Peyer's patch (tissue), 4 donors: ENCODE measurements at regions not wholly inside any gene's neighbourhood (a gene's known extent, or its start where the extent isn't known, plus 50 kb on each side); places are given as distances from the start of the nearest gene placed in this dataset.
"Not testable (repeated sequence)": the region's sequence is repeated elsewhere in the genome, so short reads cannot be mapped to it uniquely, and the experiment has no call there.

Source experiments
- DNase-seq, 3 donors: peaks; one replicate each; pipeline ENCODE4 v3.0.0-alpha.2; 2017 to 2019
- H3K27ac ChIP-seq, 4 donors: fragments of 200-600 bp; sonication (generic); one replicate each; pipeline ENCODE4 v1.5.1; 2016 to 2019
- H3K27me3 ChIP-seq, 2 donors: fragments of 200-600 bp; sonication (generic); one replicate each; pipeline ENCODE4 v1.5.1; 2019
- H3K36me3 ChIP-seq, 3 donors: fragments of 200-600 bp; sonication (generic); one replicate each; pipeline ENCODE4 v1.5.1; 2016 to 2019
- H3K4me1 ChIP-seq, 4 donors: fragments of 200-600 bp; sonication (generic); one replicate each; pipeline ENCODE4 v1.5.1; 2016 to 2019
- H3K4me3 ChIP-seq, 4 donors: fragments of 200-600 bp; sonication (generic); 1 replicate in 3 of 4; 2 replicates in 1 of 4; pipeline ENCODE4 v1.5.1; 2016 to 2019; ENCODE audit warnings: mild to moderate bottlenecking in 1 of 4
- H3K9me3 ChIP-seq, 4 donors: fragments of 200-600 bp; sonication (generic); one replicate each; pipeline ENCODE4 v1.5.1; 2016 to 2019; ENCODE audit warnings: mild to moderate bottlenecking in 1 of 4
- POLR2A ChIP-seq, 2 donors: fragments of 450-650 bp; IDR thresholded peaks; one replicate each; pipeline ENCODE4 v1.5.1; 2017; ENCODE audit warnings: antibody characterized with exemption in 2 of 2, mild to moderate bottlenecking in 2 of 2, moderate library complexity in 2 of 2
- TF ChIP-seq, protein P1 (sequence below), 6 experiments: fragments of 450-650 bp in 4 of 6; fragments of 200-600 bp in 2 of 6; sonication (generic) in 1 of 6; IDR thresholded peaks; one replicate each; pipeline ENCODE4 v1.5.1; 2017 to 2019; ENCODE audit warnings: antibody characterized with exemption in 6 of 6, mild to moderate bottlenecking in 3 of 6, moderate library complexity in 1 of 6

DNA sequence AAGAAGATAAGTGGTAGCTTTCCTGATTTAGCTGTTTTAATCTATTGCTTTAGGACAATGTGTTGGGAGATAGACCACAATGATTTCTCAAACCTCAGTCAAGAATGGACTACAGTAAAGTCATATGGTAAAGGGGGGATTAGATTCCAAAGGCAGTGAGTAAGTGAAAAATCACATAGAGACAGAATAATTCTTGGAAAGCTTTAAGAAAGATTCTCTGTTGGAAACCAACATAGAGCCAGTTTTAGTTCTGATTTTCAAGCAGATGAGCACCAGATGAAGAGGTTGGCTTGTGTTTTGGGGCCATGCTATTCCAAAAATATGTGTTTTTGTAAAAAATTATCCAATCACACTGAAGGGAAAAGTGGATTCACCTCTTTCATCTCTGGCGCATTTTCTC is 256.8 kb upstream of the RPS23 start:
- DNase-seq, result no peak
- no peaks in the 10 kb centered on the region for H3K27me3 ChIP-seq
- TF ChIP-seq, protein P1, sequence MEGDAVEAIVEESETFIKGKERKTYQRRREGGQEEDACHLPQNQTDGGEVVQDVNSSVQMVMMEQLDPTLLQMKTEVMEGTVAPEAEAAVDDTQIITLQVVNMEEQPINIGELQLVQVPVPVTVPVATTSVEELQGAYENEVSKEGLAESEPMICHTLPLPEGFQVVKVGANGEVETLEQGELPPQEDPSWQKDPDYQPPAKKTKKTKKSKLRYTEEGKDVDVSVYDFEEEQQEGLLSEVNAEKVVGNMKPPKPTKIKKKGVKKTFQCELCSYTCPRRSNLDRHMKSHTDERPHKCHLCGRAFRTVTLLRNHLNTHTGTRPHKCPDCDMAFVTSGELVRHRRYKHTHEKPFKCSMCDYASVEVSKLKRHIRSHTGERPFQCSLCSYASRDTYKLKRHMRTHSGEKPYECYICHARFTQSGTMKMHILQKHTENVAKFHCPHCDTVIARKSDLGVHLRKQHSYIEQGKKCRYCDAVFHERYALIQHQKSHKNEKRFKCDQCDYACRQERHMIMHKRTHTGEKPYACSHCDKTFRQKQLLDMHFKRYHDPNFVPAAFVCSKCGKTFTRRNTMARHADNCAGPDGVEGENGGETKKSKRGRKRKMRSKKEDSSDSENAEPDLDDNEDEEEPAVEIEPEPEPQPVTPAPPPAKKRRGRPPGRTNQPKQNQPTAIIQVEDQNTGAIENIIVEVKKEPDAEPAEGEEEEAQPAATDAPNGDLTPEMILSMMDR (IDR thresholded peaks at IDR 0.05), result no peak
- TF ChIP-seq POLR2A (IDR thresholded peaks at IDR 0.05), result no peak
- no peak overlapping the region for H3K27ac ChIP-seq
- H3K4me1 ChIP-seq, result no peaks in the 10 kb centered on the region
- no peak overlapping the region for H3K4me3 ChIP-seq
- H3K36me3 ChIP-seq, result no peaks in the 10 kb centered on the region
- no peaks in the 10 kb centered on the region for H3K9me3 ChIP-seq

DNA sequence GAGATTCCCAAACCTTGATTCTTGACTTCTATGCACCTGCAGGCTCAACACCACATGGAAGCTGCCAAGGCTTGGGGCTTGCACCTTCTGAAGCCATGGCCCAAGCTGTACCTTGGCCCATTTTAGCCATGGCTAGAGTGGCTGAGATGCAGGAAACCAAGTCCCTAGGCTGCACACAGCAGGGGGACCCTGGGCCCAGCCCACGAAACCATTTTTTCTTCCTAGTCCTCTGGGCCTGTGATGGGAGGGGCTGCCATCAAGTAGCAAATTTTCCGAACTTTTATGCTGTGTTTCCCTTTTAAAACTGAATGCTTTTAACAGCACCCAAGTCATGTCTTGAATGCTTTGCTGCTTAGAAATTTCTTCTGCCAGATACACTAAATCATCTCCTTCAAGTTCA is 253.9 kb upstream of the RPS23 start:
- H3K36me3 ChIP-seq, H3K4me1 ChIP-seq, DNase-seq, H3K4me3 ChIP-seq, H3K27me3 ChIP-seq, H3K27ac ChIP-seq, H3K9me3 ChIP-seq: not testable (repeated sequence)

DNA sequence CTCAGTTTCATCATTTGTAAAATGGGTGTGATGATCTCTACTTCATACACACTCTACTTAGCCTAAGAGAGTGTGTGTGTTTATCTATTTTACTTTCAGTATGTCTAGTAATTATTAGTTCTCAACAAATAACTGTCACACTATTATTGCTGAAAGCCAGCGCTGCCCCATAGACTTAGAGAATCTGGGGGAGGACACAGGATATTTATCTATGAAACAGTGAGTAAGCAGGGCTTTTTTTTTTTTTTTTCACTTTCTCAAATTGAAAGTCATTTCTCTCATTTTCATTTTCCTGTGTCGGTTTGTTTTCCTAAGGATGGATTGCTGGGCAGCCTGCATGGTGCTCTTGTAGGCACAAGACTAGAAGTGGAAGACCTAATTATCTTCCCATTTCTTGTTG is 248.4 kb upstream of the RPS23 start:
- no peaks in the 10 kb centered on the region for H3K36me3 ChIP-seq
- no peak overlapping the region for H3K27ac ChIP-seq
- H3K4me1 ChIP-seq, result no peaks in the 10 kb centered on the region
- DNase-seq, result no peak
- no peaks in the 10 kb centered on the region for H3K9me3 ChIP-seq
- no peaks in the 10 kb centered on the region for H3K27me3 ChIP-seq
- H3K4me3 ChIP-seq, result no peak overlapping the region
- TF ChIP-seq, protein P1 (IDR thresholded peaks at IDR 0.05), result no peak
- TF ChIP-seq POLR2A (IDR thresholded peaks at IDR 0.05), result no peak

DNA sequence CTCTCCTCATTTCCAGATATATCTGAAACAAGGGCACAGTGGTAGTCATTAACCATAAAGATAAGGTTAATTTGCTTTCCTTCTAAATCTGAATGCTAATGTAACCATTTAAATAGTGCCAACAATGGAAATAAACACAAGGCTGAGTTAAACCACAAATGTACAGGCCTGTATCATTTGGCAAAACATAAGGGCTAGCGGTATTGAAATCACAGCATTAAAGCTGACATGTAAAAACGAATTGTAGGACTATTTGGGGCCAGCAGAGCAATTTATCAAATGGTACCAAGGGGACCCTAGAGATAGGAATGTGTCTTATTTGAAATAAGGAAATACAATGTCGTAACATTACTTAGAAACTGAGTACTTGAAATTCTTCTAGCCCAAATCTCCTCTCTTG is 247.5 kb upstream of the RPS23 start:
- no peak overlapping the region for H3K4me3 ChIP-seq
- no peaks in the 10 kb centered on the region for H3K36me3 ChIP-seq
- no peaks in the 10 kb centered on the region for H3K27me3 ChIP-seq
- H3K4me1 ChIP-seq, result no peaks in the 10 kb centered on the region
- H3K27ac ChIP-seq, result no peak overlapping the region
- no peak for DNase-seq
- no peak for TF ChIP-seq POLR2A (IDR thresholded peaks at IDR 0.05)
- TF ChIP-seq, protein P1 (IDR thresholded peaks at IDR 0.05), result no peak
- no peaks in the 10 kb centered on the region for H3K9me3 ChIP-seq

DNA sequence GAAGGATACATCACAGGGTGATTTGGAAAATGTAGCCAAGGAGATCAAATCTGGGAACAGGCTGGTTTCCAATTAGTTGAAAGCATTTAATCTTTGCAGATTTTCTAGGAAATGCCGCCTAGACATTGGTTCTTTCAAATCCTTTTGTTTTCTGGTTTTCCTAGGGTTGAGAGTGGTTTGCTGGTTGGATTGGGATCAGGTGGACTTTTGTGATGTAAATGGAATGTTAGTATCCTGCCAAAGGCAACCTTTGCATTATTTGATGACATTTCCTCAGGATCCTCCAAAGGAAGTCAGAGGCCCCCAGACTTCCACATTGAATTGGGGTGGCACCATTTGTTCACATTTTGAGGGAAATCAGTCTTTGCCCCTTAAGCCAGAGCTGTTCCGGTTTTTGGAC is 245.5 kb upstream of the RPS23 start:
- no peak for TF ChIP-seq POLR2A (IDR thresholded peaks at IDR 0.05)
- TF ChIP-seq, protein P1 (IDR thresholded peaks at IDR 0.05), result no peak
- no peak for DNase-seq
- no peaks in the 10 kb centered on the region for H3K9me3 ChIP-seq
- H3K27ac ChIP-seq, result no peak overlapping the region
- H3K36me3 ChIP-seq, result no peaks in the 10 kb centered on the region
- no peak overlapping the region for H3K4me3 ChIP-seq
- no peaks in the 10 kb centered on the region for H3K27me3 ChIP-seq
- no peaks in the 10 kb centered on the region for H3K4me1 ChIP-seq

DNA sequence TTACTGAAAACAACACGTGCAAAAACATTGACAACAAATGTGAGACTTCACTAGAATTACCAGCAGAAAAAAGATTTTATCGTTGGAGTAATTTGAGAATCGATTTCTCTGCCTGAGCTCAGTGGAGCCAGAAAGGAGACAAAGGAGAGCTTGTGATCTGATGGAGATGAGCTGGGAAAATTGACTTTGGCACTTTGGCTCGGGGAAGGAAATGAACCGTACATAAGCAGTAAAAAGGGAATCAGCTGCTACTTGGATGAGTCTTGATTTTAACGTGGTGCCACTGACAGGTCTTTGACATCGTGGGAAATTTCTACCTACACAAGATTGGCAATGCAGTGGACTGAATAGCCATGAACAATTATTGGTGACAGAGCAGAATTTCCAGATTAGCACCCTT is 244.7 kb upstream of the RPS23 start:
- no peak overlapping the region for H3K27ac ChIP-seq
- TF ChIP-seq, protein P1 (IDR thresholded peaks at IDR 0.05), result no peak
- no peak for TF ChIP-seq POLR2A (IDR thresholded peaks at IDR 0.05)

More for the DNA sequence above, 244.7 kb upstream of the RPS23 start:
- no peaks in the 10 kb centered on the region for H3K9me3 ChIP-seq
- no peaks in the 10 kb centered on the region for H3K27me3 ChIP-seq
- no peaks in the 10 kb centered on the region for H3K4me1 ChIP-seq
- no peak for DNase-seq
- H3K36me3 ChIP-seq, result no peaks in the 10 kb centered on the region
- no peak overlapping the region for H3K4me3 ChIP-seq
